HCT116 (cell line): ENCODE measurements at regions not wholly inside any gene's neighbourhood (a gene's known extent, or its start where the extent isn't known, plus 50 kb on each side); places are given as distances from the start of the nearest gene placed in this dataset.

ENCODE experiments used
- ATAC-seq: fragments of 200-7000 bp; cut with Tn5 transposase; 2 replicates; pipeline ENCODE4 v1.9.1; 2020; ENCODE audit warnings: mild to moderate bottlenecking, moderate library complexity
- BruUV-seq: library from RNA; stranded (reverse); fragments of 400-500 nt; replicated peaks from 2 replicates; lab custom pipeline; 2021; lab: Mats Ljungman, UMichigan
- CTCF ChIA-PET: fragments of 300-600 bp; sonication (Branson Sonifier 250); formaldehyde crosslinking; loops from one replicate; lab custom pipeline; 2021; ENCODE audit warnings: antibody characterized with exemption; lab: Charles Lee
- POLR2A ChIA-PET: fragments of 300-600, 350-600 bp; sonication (Branson Sonifier 250); formaldehyde crosslinking; loops from one replicate; lab custom pipeline; 2021; ENCODE audit warnings: antibody characterized with exemption; lab: Charles Lee
- RAD21 ChIA-PET, 2 experiments: fragments of 300-600 bp; sonication (Branson Sonifier 250); formaldehyde crosslinking; loops; one replicate each; lab custom pipeline; 2023; ENCODE audit warnings: low total read pairs in 2 of 2; ENCODE audit not compliant: uncharacterized antibody in 2 of 2, unreplicated experiment in 2 of 2, low non-redundant PET in 1 of 2; lab: Charles Lee
- DNase-seq: peaks from one replicate; pipeline ENCODE4 v3.0.0-alpha.2; 2010; ENCODE audit warnings: low read depth, low spot score
- H2AFZ ChIP-seq: fragments of 200-600 bp; shearing (Covaris generic), sonication (generic); 2 replicates; pipeline ENCODE4 v1.6.1; 2017; ENCODE audit warnings: low read depth, mixed run types, mixed read lengths, antibody characterized with exemption, low read length; ENCODE audit not compliant: poor library complexity, severe bottlenecking
- H3K27ac ChIP-seq: 2 replicates; pipeline ENCODE4 v1.5.1; 2012; ENCODE audit warnings: low read depth, low read length
- H3K27me3 ChIP-seq: fragments of 200-600 bp; sonication (generic); 2 replicates; pipeline ENCODE4 v1.6.1; 2016; ENCODE audit warnings: mixed run types, low read length, mixed read lengths; ENCODE audit not compliant: insufficient read depth
- H3K36me3 ChIP-seq, 2 experiments: fragments of 200-500 bp in 1 of 2; fragments of 200-600 bp in 1 of 2; sonication (Bioruptor generic) in 1 of 2; sonication (generic) in 1 of 2; 2 replicates each; pipeline versions ENCODE4 v1.5.1 to v1.6.1; 2014 to 2016; ENCODE audit warnings: low read length in 2 of 2, inconsistent platforms in 1 of 2, mixed read lengths in 1 of 2, mixed run types in 1 of 2; ENCODE audit not compliant: insufficient read depth in 2 of 2, control insufficient read depth in 1 of 2
- H3K4me1 ChIP-seq, 2 experiments: fragments of 200-600 bp in 1 of 2; sonication (generic) in 1 of 2; 2 replicates each; pipeline versions ENCODE4 v1.5.1 to v1.6.1; 2012 to 2017; ENCODE audit warnings: low read length in 2 of 2, inconsistent platforms in 1 of 2, mild to moderate bottlenecking in 1 of 2, mixed read lengths in 1 of 2, mixed run types in 1 of 2, moderate library complexity in 1 of 2; ENCODE audit not compliant: insufficient read depth in 2 of 2, control insufficient read depth in 1 of 2
- H3K4me2 ChIP-seq: fragments of 200-600 bp; sonication (generic); 2 replicates; pipeline ENCODE4 v1.6.1; 2017; ENCODE audit warnings: mixed run types, low read length, mixed read lengths
- H3K4me3 ChIP-seq, 2 experiments: fragments of 200-600 bp in 1 of 2; sonication (generic) in 1 of 2; replicated peaks in 1 of 2; 2 replicates each; pipeline ENCODE4 v1.5.1; 2011 to 2016; ENCODE audit warnings: low read length in 2 of 2, control low read depth in 1 of 2, low read depth in 1 of 2, mild to moderate bottlenecking in 1 of 2, mixed read lengths in 1 of 2, mixed run types in 1 of 2
- H3K79me2 ChIP-seq: fragments of 200-600 bp; sonication (generic); 2 replicates; pipeline ENCODE4 v1.6.1; 2017; ENCODE audit warnings: mild to moderate bottlenecking, mixed run types, low read length, moderate library complexity, mixed read lengths; ENCODE audit not compliant: insufficient read depth
- H3K9ac ChIP-seq: fragments of 200-600 bp; sonication (generic); 2 replicates; pipeline ENCODE4 v1.6.1; 2016; ENCODE audit warnings: low read length, mixed read lengths
- H3K9me2 ChIP-seq: fragments of 200-600 bp; sonication (generic), shearing (Covaris generic); 2 replicates; pipeline ENCODE4 v1.6.1; 2017; ENCODE audit warnings: mixed run types, mild to moderate bottlenecking, moderate library complexity; ENCODE audit not compliant: insufficient read depth
- H3K9me3 ChIP-seq, 2 experiments: fragments of 200-500 bp in 1 of 2; fragments of 200-600 bp in 1 of 2; sonication (Bioruptor generic) in 1 of 2; sonication (generic) in 1 of 2; 2 replicates each; pipeline ENCODE4 v1.6.1; 2014 to 2017; ENCODE audit warnings: low read length in 2 of 2, mixed read lengths in 2 of 2, inconsistent platforms in 1 of 2, low read depth in 1 of 2, mild to moderate bottlenecking in 1 of 2, mixed run types in 1 of 2, moderate library complexity in 1 of 2; ENCODE audit not compliant: control insufficient read depth in 1 of 2, insufficient read depth in 1 of 2
- H4K20me1 ChIP-seq: fragments of 200-600 bp; sonication (generic), shearing (Covaris generic); 2 replicates; pipeline ENCODE4 v1.6.1; 2017; ENCODE audit warnings: mixed run types, mild to moderate bottlenecking, moderate library complexity; ENCODE audit not compliant: insufficient read depth
- CBX3 ChIP-seq: IDR thresholded peaks from 2 replicates; pipeline ENCODE4 v1.6.1; 2012; ENCODE audit warnings: low read depth
- ELF1 ChIP-seq: IDR thresholded peaks from 2 replicates; pipeline ENCODE4 v1.6.1; 2012; ENCODE audit warnings: low read depth, borderline replicate concordance
- EZH2phosphoT487 ChIP-seq: fragments of 200-600 bp; IDR thresholded peaks from 2 replicates; pipeline ENCODE4 v1.6.1; 2018; ENCODE audit warnings: antibody characterized with exemption, borderline replicate concordance
- FOSL1 ChIP-seq: IDR thresholded peaks from 2 replicates; pipeline ENCODE4 v1.6.1; 2012; ENCODE audit warnings: low read depth
- POLR2A ChIP-seq: IDR thresholded peaks from 2 replicates; pipeline ENCODE4 v1.7.0; 2011; ENCODE audit warnings: borderline replicate concordance; ENCODE audit not compliant: insufficient read depth, insufficient read length; ENCODE audit errors: extremely low read depth
- POLR2AphosphoS5 ChIP-seq: IDR thresholded peaks from 2 replicates; pipeline ENCODE4 v1.6.1; 2011; ENCODE audit warnings: mild to moderate bottlenecking, low read depth, low read length, moderate library complexity
- RAD21 ChIP-seq: IDR thresholded peaks from 2 replicates; pipeline ENCODE4 v1.6.1; 2012; ENCODE audit warnings: low read depth, mild to moderate bottlenecking
- SIN3A ChIP-seq: IDR thresholded peaks from 2 replicates; pipeline ENCODE4 v1.6.1; 2012; ENCODE audit warnings: low read depth
- SP1 ChIP-seq: IDR thresholded peaks from 2 replicates; pipeline ENCODE4 v1.6.1; 2012; ENCODE audit warnings: low read depth
- SRF ChIP-seq: IDR thresholded peaks from 2 replicates; pipeline ENCODE4 v1.6.1; 2012; ENCODE audit warnings: low read depth
- TCF7L2 ChIP-seq: IDR thresholded peaks from 2 replicates; pipeline ENCODE4 v1.7.0; 2011; ENCODE audit warnings: borderline replicate concordance, inconsistent platforms; ENCODE audit not compliant: insufficient read depth, insufficient read length; ENCODE audit errors: extremely low read depth
- YY1 ChIP-seq: IDR thresholded peaks from 2 replicates; pipeline ENCODE4 v1.6.1; 2011; ENCODE audit warnings: low read length, low read depth, moderate library complexity, mild to moderate bottlenecking; ENCODE audit not compliant: insufficient replicate concordance; ENCODE audit errors: extremely low read depth
- ZFX ChIP-seq: fragments of 450-650 bp; IDR thresholded peaks from 2 replicates; pipeline ENCODE4 v1.6.1; 2017
- ZNF274 ChIP-seq: fragments of 200-500 bp; sonication (Bioruptor generic); IDR thresholded peaks from 2 replicates; pipeline ENCODE4 v1.6.1; 2014; ENCODE audit warnings: mild to moderate bottlenecking, low read depth, low read length, inconsistent platforms
- intact Hi-C: fragments of 100-400 bp; cut with micrococcal nuclease; formaldehyde crosslinking; loops from 2 replicates; pipeline ENCODE4 v1.10.0; 2022
- TF ChIP-seq, protein P1 (sequence below): IDR thresholded peaks from 2 replicates; pipeline ENCODE4 v1.6.1; 2012
- TF ChIP-seq, protein P2 (sequence below): IDR thresholded peaks from 2 replicates; pipeline ENCODE4 v1.6.1; 2011; ENCODE audit warnings: mild to moderate bottlenecking, low read length, moderate library complexity; ENCODE audit not compliant: insufficient replicate concordance; ENCODE audit errors: extremely low read depth
- TF ChIP-seq, protein P3 (sequence below): IDR thresholded peaks from 2 replicates; pipeline ENCODE4 v1.6.1; 2012
- TF ChIP-seq, protein P4 (sequence below): IDR thresholded peaks from 2 replicates; pipeline ENCODE4 v1.6.1; 2012; ENCODE audit warnings: low read depth
- TF ChIP-seq, protein P5 (sequence below), 3 experiments: fragments of 200-600 bp in 1 of 3; sonication (generic) in 1 of 3; IDR thresholded peaks in 2 of 3; conservative IDR thresholded peaks in 1 of 3; 2 replicates each; pipeline ENCODE4 v1.5.1; 2012 to 2017; ENCODE audit warnings: low read depth in 2 of 3, low read length in 2 of 3, antibody characterized with exemption in 1 of 3, borderline replicate concordance in 1 of 3, control low read depth in 1 of 3, mild to moderate bottlenecking in 1 of 3, mixed read lengths in 1 of 3, mixed run types in 1 of 3, moderate library complexity in 1 of 3; ENCODE audit not compliant: insufficient read depth in 1 of 3

DNA sequence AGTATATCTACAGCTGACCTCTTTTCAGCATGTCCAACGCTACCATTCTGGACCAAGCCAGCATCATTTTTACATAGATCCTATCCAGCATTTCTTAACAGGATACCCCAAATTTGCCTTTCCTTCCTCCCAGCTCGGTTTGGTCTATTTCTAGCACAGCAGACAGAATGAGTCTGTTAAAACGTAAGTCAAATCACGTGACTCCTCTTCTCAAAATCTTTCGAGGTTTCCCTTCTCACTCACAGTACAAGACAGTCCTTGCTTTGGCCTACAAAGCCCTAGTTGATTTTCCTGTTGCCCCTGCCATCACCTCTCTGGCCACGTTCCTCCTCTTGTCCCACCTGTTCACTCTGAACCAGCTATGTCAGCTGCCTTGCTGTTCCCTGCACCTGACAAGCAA is 711.7 kb downstream of the SORCS3 start:
- Histone ChIP-seq H3K27me3 (no peaks in the 10 kb centered on the region), H3K79me2 (no peaks in the 10 kb centered on the region), H4K20me1 (no peaks in the 10 kb centered on the region), H2AFZ (no peak overlapping the region), H3K9ac (no peak overlapping the region), H3K36me3 (no peaks in the 10 kb centered on the region), H3K4me2 (no peak overlapping the region), H3K9me2 (no peaks in the 10 kb centered on the region), H3K9me3 (peaks cover 24 to 26% of the 10 kb centered on the region in 2 experiments; a peak in 2 of 4 replicates), H3K27ac (no peak overlapping the region), H3K4me1 (no peaks in the 10 kb centered on the region), H3K4me3 (no peak overlapping the region)
- ChIA-PET RAD21 (no interaction called here), CTCF (no interaction called here), POLR2A (no interaction called here)
- no TSS peak for BruUV-seq
- no peak for TF ChIP-seq SRF
- TF ChIP-seq SP1: no peak
- TF ChIP-seq, protein P1, sequence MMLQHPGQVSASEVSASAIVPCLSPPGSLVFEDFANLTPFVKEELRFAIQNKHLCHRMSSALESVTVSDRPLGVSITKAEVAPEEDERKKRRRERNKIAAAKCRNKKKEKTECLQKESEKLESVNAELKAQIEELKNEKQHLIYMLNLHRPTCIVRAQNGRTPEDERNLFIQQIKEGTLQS: no peak
- no peak for TF ChIP-seq YY1
- TF ChIP-seq SIN3A: no peak
- TF ChIP-seq POLR2AphosphoS5: no peak
- TF ChIP-seq ZNF274: no peak
- TF ChIP-seq ELF1: no peak
- TF ChIP-seq RAD21: no peak
- no peak for TF ChIP-seq EZH2phosphoT487
- TF ChIP-seq ZFX: no peak
- TF ChIP-seq, protein P2, sequence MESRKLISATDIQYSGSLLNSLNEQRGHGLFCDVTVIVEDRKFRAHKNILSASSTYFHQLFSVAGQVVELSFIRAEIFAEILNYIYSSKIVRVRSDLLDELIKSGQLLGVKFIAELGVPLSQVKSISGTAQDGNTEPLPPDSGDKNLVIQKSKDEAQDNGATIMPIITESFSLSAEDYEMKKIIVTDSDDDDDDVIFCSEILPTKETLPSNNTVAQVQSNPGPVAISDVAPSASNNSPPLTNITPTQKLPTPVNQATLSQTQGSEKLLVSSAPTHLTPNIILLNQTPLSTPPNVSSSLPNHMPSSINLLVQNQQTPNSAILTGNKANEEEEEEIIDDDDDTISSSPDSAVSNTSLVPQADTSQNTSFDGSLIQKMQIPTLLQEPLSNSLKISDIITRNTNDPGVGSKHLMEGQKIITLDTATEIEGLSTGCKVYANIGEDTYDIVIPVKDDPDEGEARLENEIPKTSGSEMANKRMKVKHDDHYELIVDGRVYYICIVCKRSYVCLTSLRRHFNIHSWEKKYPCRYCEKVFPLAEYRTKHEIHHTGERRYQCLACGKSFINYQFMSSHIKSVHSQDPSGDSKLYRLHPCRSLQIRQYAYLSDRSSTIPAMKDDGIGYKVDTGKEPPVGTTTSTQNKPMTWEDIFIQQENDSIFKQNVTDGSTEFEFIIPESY: no peak
- TF ChIP-seq, protein P3, sequence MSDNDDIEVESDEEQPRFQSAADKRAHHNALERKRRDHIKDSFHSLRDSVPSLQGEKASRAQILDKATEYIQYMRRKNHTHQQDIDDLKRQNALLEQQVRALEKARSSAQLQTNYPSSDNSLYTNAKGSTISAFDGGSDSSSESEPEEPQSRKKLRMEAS: no peak
- TF ChIP-seq FOSL1: no peak
- TF ChIP-seq, protein P4, sequence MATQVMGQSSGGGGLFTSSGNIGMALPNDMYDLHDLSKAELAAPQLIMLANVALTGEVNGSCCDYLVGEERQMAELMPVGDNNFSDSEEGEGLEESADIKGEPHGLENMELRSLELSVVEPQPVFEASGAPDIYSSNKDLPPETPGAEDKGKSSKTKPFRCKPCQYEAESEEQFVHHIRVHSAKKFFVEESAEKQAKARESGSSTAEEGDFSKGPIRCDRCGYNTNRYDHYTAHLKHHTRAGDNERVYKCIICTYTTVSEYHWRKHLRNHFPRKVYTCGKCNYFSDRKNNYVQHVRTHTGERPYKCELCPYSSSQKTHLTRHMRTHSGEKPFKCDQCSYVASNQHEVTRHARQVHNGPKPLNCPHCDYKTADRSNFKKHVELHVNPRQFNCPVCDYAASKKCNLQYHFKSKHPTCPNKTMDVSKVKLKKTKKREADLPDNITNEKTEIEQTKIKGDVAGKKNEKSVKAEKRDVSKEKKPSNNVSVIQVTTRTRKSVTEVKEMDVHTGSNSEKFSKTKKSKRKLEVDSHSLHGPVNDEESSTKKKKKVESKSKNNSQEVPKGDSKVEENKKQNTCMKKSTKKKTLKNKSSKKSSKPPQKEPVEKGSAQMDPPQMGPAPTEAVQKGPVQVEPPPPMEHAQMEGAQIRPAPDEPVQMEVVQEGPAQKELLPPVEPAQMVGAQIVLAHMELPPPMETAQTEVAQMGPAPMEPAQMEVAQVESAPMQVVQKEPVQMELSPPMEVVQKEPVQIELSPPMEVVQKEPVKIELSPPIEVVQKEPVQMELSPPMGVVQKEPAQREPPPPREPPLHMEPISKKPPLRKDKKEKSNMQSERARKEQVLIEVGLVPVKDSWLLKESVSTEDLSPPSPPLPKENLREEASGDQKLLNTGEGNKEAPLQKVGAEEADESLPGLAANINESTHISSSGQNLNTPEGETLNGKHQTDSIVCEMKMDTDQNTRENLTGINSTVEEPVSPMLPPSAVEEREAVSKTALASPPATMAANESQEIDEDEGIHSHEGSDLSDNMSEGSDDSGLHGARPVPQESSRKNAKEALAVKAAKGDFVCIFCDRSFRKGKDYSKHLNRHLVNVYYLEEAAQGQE: no peak
- no peak for TF ChIP-seq CBX3
- no peak for TF ChIP-seq POLR2A
- TF ChIP-seq, protein P5, sequence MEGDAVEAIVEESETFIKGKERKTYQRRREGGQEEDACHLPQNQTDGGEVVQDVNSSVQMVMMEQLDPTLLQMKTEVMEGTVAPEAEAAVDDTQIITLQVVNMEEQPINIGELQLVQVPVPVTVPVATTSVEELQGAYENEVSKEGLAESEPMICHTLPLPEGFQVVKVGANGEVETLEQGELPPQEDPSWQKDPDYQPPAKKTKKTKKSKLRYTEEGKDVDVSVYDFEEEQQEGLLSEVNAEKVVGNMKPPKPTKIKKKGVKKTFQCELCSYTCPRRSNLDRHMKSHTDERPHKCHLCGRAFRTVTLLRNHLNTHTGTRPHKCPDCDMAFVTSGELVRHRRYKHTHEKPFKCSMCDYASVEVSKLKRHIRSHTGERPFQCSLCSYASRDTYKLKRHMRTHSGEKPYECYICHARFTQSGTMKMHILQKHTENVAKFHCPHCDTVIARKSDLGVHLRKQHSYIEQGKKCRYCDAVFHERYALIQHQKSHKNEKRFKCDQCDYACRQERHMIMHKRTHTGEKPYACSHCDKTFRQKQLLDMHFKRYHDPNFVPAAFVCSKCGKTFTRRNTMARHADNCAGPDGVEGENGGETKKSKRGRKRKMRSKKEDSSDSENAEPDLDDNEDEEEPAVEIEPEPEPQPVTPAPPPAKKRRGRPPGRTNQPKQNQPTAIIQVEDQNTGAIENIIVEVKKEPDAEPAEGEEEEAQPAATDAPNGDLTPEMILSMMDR (IDR thresholded peaks at IDR 0.05 in 2 of 3, conservative IDR thresholded peaks at IDR 0.05 in 1 of 3; ENCODE audit: borderline replicate concordance in 1 of 3, insufficient read depth in 1 of 3, low read depth in 2 of 3, low read length in 2 of 3): no peak
- no peak for TF ChIP-seq TCF7L2
- no peak for ATAC-seq
- intact Hi-C loops: no loop called here
- DNase-seq: no peak
